Glutamatergic neuron (in vitro differentiated cells): ENCODE measurements at regions not wholly inside any gene's neighbourhood (a gene's known extent, or its start where the extent isn't known, plus 50 kb on each side); places are given as distances from the start of the nearest gene placed in this dataset.

ENCODE experiments used
- DNase-seq: peaks from one replicate; pipeline ENCODE4 v3.0.0; 2022
- H3K27ac Mint-ChIP-seq: one replicate; pipeline ENCODE4 v1.8.0; 2020; ENCODE audit warnings: mild to moderate bottlenecking, mixed read lengths, inconsistent platforms; ENCODE audit not compliant: unreplicated experiment
- H3K27me3 Mint-ChIP-seq: one replicate; pipeline ENCODE4 v1.8.0; 2020; ENCODE audit warnings: mild to moderate bottlenecking, moderate library complexity, mixed read lengths, inconsistent platforms; ENCODE audit not compliant: unreplicated experiment
- H3K36me3 Mint-ChIP-seq: one replicate; pipeline ENCODE4 v1.8.0; 2020; ENCODE audit warnings: mild to moderate bottlenecking, mixed read lengths, inconsistent platforms; ENCODE audit not compliant: unreplicated experiment
- H3K4me1 Mint-ChIP-seq: one replicate; pipeline ENCODE4 v1.8.0; 2020; ENCODE audit warnings: mild to moderate bottlenecking, low read depth, mixed read lengths, inconsistent platforms; ENCODE audit not compliant: unreplicated experiment
- H3K4me3 Mint-ChIP-seq: one replicate; pipeline ENCODE4 v1.8.0; 2020; ENCODE audit warnings: mild to moderate bottlenecking, mixed read lengths, inconsistent platforms; ENCODE audit not compliant: unreplicated experiment
- H3K9me3 Mint-ChIP-seq: one replicate; pipeline ENCODE4 v1.8.0; 2020; ENCODE audit warnings: mild to moderate bottlenecking, moderate library complexity, mixed read lengths, inconsistent platforms; ENCODE audit not compliant: unreplicated experiment
- CTCF ChIP-seq: fragments of 200-600 bp; sonication (generic); IDR thresholded peaks from one replicate; pipeline ENCODE4 v1.5.0; 2021; ENCODE audit not compliant: partially characterized antibody, unreplicated experiment

- H3K27ac Mint-ChIP-seq = no peak overlapping the region
These were observed 173.5 kb downstream of the ABHD5 start for GRCh38 chr3:43863966-43864933.

GRCh38 chr3:43865351-43865750 lies 174.6 kb downstream of the ABHD5 start:
- Mint-ChIP-seq H3K4me1 (peaks cover 5% of the 10 kb centered on the region), H3K36me3 (no peaks in the 10 kb centered on the region), H3K9me3 (peaks cover 2% of the 10 kb centered on the region), H3K4me3 (no peak overlapping the region), H3K27me3 (peaks cover 4% of the 10 kb centered on the region), H3K27ac (no peak overlapping the region)
- TF ChIP-seq CTCF = no peak
- no peak for DNase-seq

More at GRCh38 chr3:43863966-43864933, 173.5 kb downstream of the ABHD5 start:
- peaks cover 2% of the 10 kb centered on the region for H3K9me3 Mint-ChIP-seq
- H3K27me3 Mint-ChIP-seq = peaks cover 4% of the 10 kb centered on the region
- H3K4me3 Mint-ChIP-seq = no peak overlapping the region
- H3K36me3 Mint-ChIP-seq = no peaks in the 10 kb centered on the region
- peaks cover 5% of the 10 kb centered on the region for H3K4me1 Mint-ChIP-seq
- no peak for DNase-seq
- TF ChIP-seq CTCF = no peak

GRCh38 chr3:43865887-43866528 lies 175.3 kb downstream of the ABHD5 start:
- TF ChIP-seq CTCF = no peak
- Mint-ChIP-seq H3K27ac (no peak overlapping the region), H3K36me3 (no peaks in the 10 kb centered on the region), H3K27me3 (peaks cover 4% of the 10 kb centered on the region), H3K4me1 (peaks cover 5% of the 10 kb centered on the region), H3K4me3 (no peak overlapping the region), H3K9me3 (peaks cover 2% of the 10 kb centered on the region)
- no peak for DNase-seq

- DNase-seq = no peak
- Mint-ChIP-seq H3K4me1 (peaks cover 5% of the 10 kb centered on the region), H3K36me3 (no peaks in the 10 kb centered on the region), H3K4me3 (no peak overlapping the region), H3K27ac (peak overlapping the region; percentile 45), H3K9me3 (peaks cover 2% of the 10 kb centered on the region), H3K27me3 (peaks cover 4% of the 10 kb centered on the region)
- no peak for TF ChIP-seq CTCF
These were observed 176.0 kb downstream of the ABHD5 start for GRCh38 chr3:43866529-43867353.
